Upper lobe of right lung (tissue), 1 donor: ENCODE measurements at regions not wholly inside any gene's neighbourhood (a gene's known extent, or its start where the extent isn't known, plus 50 kb on each side); places are given as distances from the start of the nearest gene placed in this dataset.

Source experiments
- ATAC-seq: fragments of 200-7000 bp; cut with Tn5 transposase; one replicate; pipeline ENCODE4 v1.9.1; 2020; ENCODE audit warnings: mild to moderate bottlenecking, moderate library complexity
- DNase-seq: peaks from one replicate; pipeline ENCODE4 v3.0.0-alpha.2; 2020
- H3K27ac ChIP-seq: fragments of 200-600 bp; one replicate; pipeline ENCODE4 v1.8.0; 2022
- H3K27me3 ChIP-seq: fragments of 200-600 bp; one replicate; pipeline ENCODE4 v1.8.0; 2022; ENCODE audit warnings: mild to moderate bottlenecking
- H3K36me3 ChIP-seq: fragments of 200-600 bp; one replicate; pipeline ENCODE4 v1.8.0; 2022
- H3K4me1 ChIP-seq: fragments of 200-600 bp; one replicate; pipeline ENCODE4 v1.8.0; 2022
- H3K4me3 ChIP-seq: fragments of 200-600 bp; one replicate; pipeline ENCODE4 v1.8.0; 2022; ENCODE audit warnings: mild to moderate bottlenecking
- H3K9me3 ChIP-seq: fragments of 200-600 bp; one replicate; pipeline ENCODE4 v1.8.0; 2022
- CTCF ChIP-seq: fragments of 200-600 bp; IDR thresholded peaks from one replicate; pipeline ENCODE4 v1.8.0; 2022; ENCODE audit warnings: antibody characterized with exemption
- intact Hi-C: fragments of 100-400 bp; cut with DNase I; formaldehyde crosslinking; loops from one replicate; pipeline ENCODE4 v1.11.0; 2022
- donor health status: DM: no; HTN: yes; CAD: no; lungs with severe emphysema.

- no peak overlapping the region for H3K4me3 ChIP-seq
- intact Hi-C loops = no loop called here
- DNase-seq = no peak
- H3K9me3 ChIP-seq = no peaks in the 10 kb centered on the region
- ATAC-seq = no peak
- H3K27me3 ChIP-seq = no peaks in the 10 kb centered on the region
- no peak overlapping the region for H3K27ac ChIP-seq
- no peak for TF ChIP-seq CTCF
- H3K36me3 ChIP-seq = no peaks in the 10 kb centered on the region
- H3K4me1 ChIP-seq = no peaks in the 10 kb centered on the region
Measured at GRCh38 chr5:87169300-87169991, 98.2 kb upstream of the RASA1 start.

GRCh38 chr5:87170799-87171198, 96.9 kb upstream of the RASA1 start:
- intact Hi-C loops = no loop called here
- Histone ChIP-seq H3K4me1 (no peaks in the 10 kb centered on the region), H3K9me3 (no peaks in the 10 kb centered on the region), H3K27ac (no peak overlapping the region), H3K4me3 (no peak overlapping the region), H3K27me3 (no peaks in the 10 kb centered on the region), H3K36me3 (no peaks in the 10 kb centered on the region)
- DNase-seq (no peak), ATAC-seq (no peak)
- no peak for TF ChIP-seq CTCF

- no peak for DNase-seq
- no peaks in the 10 kb centered on the region for H3K9me3 ChIP-seq
- no peak for ATAC-seq
- no peak overlapping the region for H3K4me3 ChIP-seq
- no peaks in the 10 kb centered on the region for H3K27me3 ChIP-seq
- H3K27ac ChIP-seq = no peak overlapping the region
- H3K4me1 ChIP-seq = no peaks in the 10 kb centered on the region
- intact Hi-C loops = no loop called here
- no peaks in the 10 kb centered on the region for H3K36me3 ChIP-seq
- no peak for TF ChIP-seq CTCF
Measured at GRCh38 chr5:87182649-87183048, 85.0 kb upstream of the RASA1 start.

GRCh38 chr5:87183896-87184295, 83.8 kb upstream of the RASA1 start:
- no peak overlapping the region for H3K27ac ChIP-seq
- intact Hi-C loops = no loop called here
- no peaks in the 10 kb centered on the region for H3K36me3 ChIP-seq
- H3K4me1 ChIP-seq = no peaks in the 10 kb centered on the region
- no peaks in the 10 kb centered on the region for H3K27me3 ChIP-seq
- DNase-seq (no peak), ATAC-seq (no peak)
- H3K9me3 ChIP-seq = no peaks in the 10 kb centered on the region
- no peak overlapping the region for H3K4me3 ChIP-seq
- TF ChIP-seq CTCF = no peak

GRCh38 chr5:87184605-87185004, 83.1 kb upstream of the RASA1 start:
- H3K9me3 ChIP-seq = no peaks in the 10 kb centered on the region
- intact Hi-C loops = no loop called here
- ATAC-seq = no peak

More at GRCh38 chr5:87184605-87185004, 83.1 kb upstream of the RASA1 start:
- TF ChIP-seq CTCF = no peak
- Histone ChIP-seq H3K4me1 (no peaks in the 10 kb centered on the region), H3K27me3 (no peaks in the 10 kb centered on the region), H3K4me3 (no peak overlapping the region), H3K36me3 (no peaks in the 10 kb centered on the region), H3K27ac (no peak overlapping the region)
- no peak for DNase-seq
